Lower leg skin (tissue), 4 donors: ENCODE measurements at regions not wholly inside any gene's neighbourhood (a gene's known extent, or its start where the extent isn't known, plus 50 kb on each side); places are given as distances from the start of the nearest gene placed in this dataset.

Experiments used
- DNase-seq, 2 donors: peaks; one replicate each; pipeline ENCODE4 v3.0.0-alpha.2; 2019; ENCODE audit warnings: low spot score in 2 of 2
- H3K4me3 ChIP-seq: fragments of 200-600 bp; sonication (generic); 2 replicates; pipeline ENCODE4 v1.5.1; 2017; ENCODE audit warnings: mild to moderate bottlenecking, low read depth; ENCODE audit not compliant: poor library complexity, severe bottlenecking
- CTCF ChIP-seq, 3 donors: fragments of 450-650 bp; IDR thresholded peaks; one replicate each; pipeline ENCODE4 v1.5.1; 2016; ENCODE audit warnings: antibody characterized with exemption in 3 of 3, mild to moderate bottlenecking in 3 of 3, moderate library complexity in 2 of 3
- POLR2A ChIP-seq, 2 donors: fragments of 450-650 bp; IDR thresholded peaks; one replicate each; pipeline ENCODE4 v1.6.1; 2016 to 2017; ENCODE audit warnings: antibody characterized with exemption in 2 of 2, mild to moderate bottlenecking in 1 of 2, moderate library complexity in 1 of 2
- WGBS, 2 donors: methylation state at CpG; one replicate each; pipeline ENCODE4 v1.1.5; 2018; 5-methylcytosine and 5-hydroxymethylcytosine counted together
- intact Hi-C: fragments of 100-400 bp; cut with DNase I; formaldehyde crosslinking; loops from one replicate; pipeline ENCODE4 v1.15.0; 2023; ENCODE audit warnings: low total_unique reads

GRCh38 chr7:88401009-88401623 lies 94.4 kb upstream of the STEAP4 start:
- TF ChIP-seq POLR2A (IDR thresholded peaks at IDR 0.05): no peak
- TF ChIP-seq CTCF (IDR thresholded peaks at IDR 0.05): no peak
- intact Hi-C loops: no loop called here
- 73% methylated on average over 4 of the region's 4 CpGs for WGBS, 2 donors
- no peak for DNase-seq
- H3K4me3 ChIP-seq: no peak overlapping the region

- WGBS, 2 donors: 78 to 79% methylated on average over 5 of the region's 5 CpGs
- intact Hi-C loops: no loop called here
Measured at GRCh38 chr7:88399696-88400240, 93.1 kb upstream of the STEAP4 start.

GRCh38 chr7:88399036-88399435 lies 92.3 kb upstream of the STEAP4 start:
- no peak overlapping the region for H3K4me3 ChIP-seq
- intact Hi-C loops: no loop called here
- DNase-seq: no peak
- TF ChIP-seq POLR2A (IDR thresholded peaks at IDR 0.05) (no peak), CTCF (IDR thresholded peaks at IDR 0.05) (no peak)
- WGBS, 2 donors: 60 to 82% methylated on average over 9 of the region's 9 CpGs

More at GRCh38 chr7:88399696-88400240, 93.1 kb upstream of the STEAP4 start:
- DNase-seq: no peak
- TF ChIP-seq POLR2A (IDR thresholded peaks at IDR 0.05) (no peak), CTCF (IDR thresholded peaks at IDR 0.05) (no peak)
- H3K4me3 ChIP-seq: no peak overlapping the region

DNA sequence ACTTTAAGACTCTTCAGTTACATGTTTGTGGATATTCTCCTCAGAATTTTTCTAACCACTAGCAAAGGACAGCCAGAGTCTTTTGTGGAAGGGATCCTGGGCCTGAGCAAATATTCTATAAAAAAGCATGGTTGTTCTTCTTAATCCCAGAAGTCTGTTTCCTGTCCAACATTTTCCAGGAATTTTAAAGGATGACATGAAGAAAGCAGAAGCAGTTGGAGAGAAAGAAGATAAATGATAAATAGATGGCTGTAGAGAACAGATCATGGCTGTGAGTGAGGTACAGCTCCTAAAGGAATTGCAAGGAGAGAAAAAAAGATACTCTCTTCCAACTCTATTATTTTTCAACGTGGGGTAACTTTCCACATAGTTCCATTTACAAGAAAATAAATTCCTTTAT lies 91.8 kb upstream of the STEAP4 start:
- no peak overlapping the region for H3K4me3 ChIP-seq
- WGBS, 2 donors: 40 to 53% methylated on average over 1 of the region's 1 CpG
- TF ChIP-seq CTCF (IDR thresholded peaks at IDR 0.05) (no peak), POLR2A (IDR thresholded peaks at IDR 0.05) (no peak)
- intact Hi-C loops: no loop called here
- no peak for DNase-seq

GRCh38 chr7:88396948-88397322 lies 90.2 kb upstream of the STEAP4 start:
- TF ChIP-seq CTCF (IDR thresholded peaks at IDR 0.05) (no peak), POLR2A (IDR thresholded peaks at IDR 0.05) (no peak)
- DNase-seq: no peak
- intact Hi-C loops: no loop called here
- no peak overlapping the region for H3K4me3 ChIP-seq
